ENCODE measurements at regions not wholly inside any gene's neighbourhood (a gene's known extent, or its start where the extent isn't known, plus 50 kb on each side); places are given as distances from the start of the nearest gene placed in this dataset.
"Not testable (repeated sequence)": the region's sequence is repeated elsewhere in the genome, so short reads cannot be mapped to it uniquely, and the experiment has no call there.

DNA sequence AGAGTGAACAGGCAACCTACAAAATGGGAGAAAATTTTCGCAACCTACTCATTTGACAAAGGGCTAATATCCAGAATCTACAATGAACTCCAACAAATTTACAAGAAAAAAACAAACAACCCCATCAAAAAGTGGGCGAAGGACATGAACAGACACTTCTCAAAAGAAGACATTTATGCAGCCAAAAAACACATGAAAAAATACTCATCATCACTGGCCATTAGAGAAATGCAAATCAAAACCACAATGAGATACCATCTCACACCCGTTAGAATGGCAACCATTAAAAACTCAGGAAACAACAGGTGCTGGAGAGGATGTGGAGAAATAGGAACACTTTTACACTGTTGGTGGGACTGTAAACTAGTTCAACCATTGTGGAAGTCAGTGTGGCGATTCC is 117.0 kb upstream of the CTAGE1 start:
- in situ Hi-C loops (cut with HindIII; ENCODE audit: low pct_unique_long_range_greater_than_20kb, low sequenced_read_pairs); DNase-seq (ENCODE audit: low read depth): not testable (repeated sequence)

DNA sequence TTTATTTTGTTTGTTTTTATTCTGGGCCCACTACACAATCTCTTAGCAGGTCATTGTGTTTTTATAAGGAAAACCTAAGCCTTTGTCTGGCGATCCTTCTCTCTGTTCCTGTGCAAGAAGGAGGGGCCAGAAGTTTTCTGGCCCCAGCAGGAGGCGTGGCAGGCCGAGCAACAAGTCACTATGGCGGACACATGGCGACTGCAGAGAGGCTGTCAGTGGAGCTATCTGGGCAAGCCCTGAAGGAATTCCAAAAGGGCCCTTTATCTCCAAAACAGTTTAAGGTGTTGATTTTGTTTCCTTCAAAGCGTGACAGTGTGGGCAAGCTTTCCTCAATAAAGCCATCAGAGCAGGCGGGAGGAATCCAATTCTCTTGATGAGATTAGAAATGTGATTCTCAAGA is 118.8 kb upstream of the CTAGE1 start:
- in situ Hi-C loops (cut with HindIII; ENCODE audit: low pct_unique_long_range_greater_than_20kb, low sequenced_read_pairs) = no loop called here
- no peak for DNase-seq (ENCODE audit: low read depth)

DNA sequence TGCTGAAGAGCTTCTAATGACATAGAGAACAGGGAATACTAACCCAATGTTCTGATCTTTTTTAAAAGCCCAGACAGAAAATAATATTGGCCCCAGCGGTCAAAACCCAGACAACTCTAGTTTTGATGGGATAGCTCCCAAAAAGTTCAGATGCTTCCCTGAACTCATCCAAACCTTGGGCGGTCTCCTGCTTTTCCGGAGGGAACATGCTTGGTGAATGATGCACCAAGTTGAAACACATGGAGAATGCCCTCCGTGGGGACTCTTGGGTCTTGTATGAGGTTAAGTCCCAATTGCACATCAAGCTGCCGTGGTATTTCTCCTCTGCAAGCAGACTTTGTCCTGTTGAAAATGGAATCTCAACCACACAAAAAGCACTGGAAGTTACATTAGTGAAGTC is 120.7 kb upstream of the CTAGE1 start:
- in situ Hi-C loops (cut with HindIII; ENCODE audit: low pct_unique_long_range_greater_than_20kb, low sequenced_read_pairs) = no loop called here
- no peak for DNase-seq (ENCODE audit: low read depth)

DNA sequence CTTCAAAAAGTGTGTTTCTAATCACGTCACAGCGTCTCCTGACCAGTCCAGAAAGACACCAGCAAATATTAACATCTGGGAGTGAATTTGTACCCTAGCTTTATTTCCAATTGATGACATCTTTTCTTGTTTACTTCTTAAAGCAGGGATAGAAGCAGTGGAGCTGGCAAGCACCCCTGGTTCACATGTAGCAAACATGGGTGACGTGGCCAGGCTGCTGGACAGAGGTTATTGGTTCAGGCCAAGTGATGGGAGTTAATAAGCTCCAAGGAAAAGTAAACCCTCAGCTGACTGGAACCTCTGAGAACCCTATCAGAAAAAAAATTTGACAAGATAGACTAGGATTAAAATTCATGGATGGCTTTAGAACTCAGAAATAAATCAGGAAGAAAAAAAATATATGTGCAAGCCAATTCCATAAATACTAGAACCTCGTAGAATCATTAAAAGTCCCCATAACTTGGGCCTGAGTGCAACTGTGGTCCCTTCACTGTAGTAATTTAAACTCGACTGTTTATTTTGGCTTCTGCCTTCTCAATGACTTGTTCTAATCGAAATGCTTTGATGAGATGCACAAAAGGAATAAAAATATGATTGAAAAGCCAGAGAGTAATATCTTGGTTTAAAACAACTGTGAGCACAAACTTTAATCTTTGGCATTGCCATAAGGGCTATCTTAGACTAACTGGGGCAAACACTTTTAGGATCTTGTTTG is 121.5 kb upstream of the CTAGE1 start:
- in situ Hi-C loops (cut with HindIII; ENCODE audit: low pct_unique_long_range_greater_than_20kb, low sequenced_read_pairs) = no loop called here
- no peak for DNase-seq (ENCODE audit: low read depth)

DNA sequence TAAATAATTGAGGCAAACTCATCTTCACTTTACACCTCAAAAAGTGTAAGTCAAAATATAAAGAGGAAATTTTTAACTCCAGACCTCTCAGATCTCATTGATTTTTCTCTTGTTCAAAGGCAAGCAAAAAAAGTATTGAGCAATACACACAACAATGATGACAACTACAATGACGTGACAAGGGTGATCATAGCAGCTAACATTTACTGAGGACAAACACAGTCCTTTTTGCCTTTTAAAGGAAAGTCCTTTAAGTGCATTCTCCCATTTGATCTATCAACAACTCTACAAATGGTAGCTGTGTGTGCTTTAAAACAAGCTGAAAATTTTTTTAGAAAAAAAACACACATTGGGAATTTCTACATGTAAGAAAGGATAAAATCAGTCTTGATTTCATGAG is 123.5 kb upstream of the CTAGE1 start:
- in situ Hi-C loops (cut with HindIII; ENCODE audit: low pct_unique_long_range_greater_than_20kb, low sequenced_read_pairs) = no loop called here
- DNase-seq (ENCODE audit: low read depth) = no peak

DNA sequence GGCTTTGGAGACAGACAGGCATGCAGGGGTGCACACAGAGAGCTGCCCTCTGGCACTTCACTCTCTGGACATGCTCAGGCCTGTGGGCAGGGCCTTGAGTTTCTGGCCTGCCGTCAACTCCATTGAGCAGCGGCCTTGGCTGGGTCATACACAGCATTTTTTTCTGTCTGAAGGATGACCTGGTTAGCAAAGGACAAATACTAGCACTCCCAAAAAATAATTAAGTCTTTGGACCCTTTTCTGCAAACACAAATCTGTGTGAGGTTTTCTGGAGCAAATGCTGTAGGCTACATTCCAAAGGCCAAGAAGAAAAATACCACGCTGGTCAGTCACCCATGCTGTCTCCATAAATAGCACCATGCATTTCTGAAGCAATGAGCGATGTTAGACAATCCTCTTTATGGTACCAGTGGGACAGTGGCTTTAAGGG is 124.7 kb upstream of the CTAGE1 start:
- DNase-seq (ENCODE audit: low read depth) = no peak
- in situ Hi-C loops (cut with HindIII; ENCODE audit: low pct_unique_long_range_greater_than_20kb, low sequenced_read_pairs) = no loop called here

DNA sequence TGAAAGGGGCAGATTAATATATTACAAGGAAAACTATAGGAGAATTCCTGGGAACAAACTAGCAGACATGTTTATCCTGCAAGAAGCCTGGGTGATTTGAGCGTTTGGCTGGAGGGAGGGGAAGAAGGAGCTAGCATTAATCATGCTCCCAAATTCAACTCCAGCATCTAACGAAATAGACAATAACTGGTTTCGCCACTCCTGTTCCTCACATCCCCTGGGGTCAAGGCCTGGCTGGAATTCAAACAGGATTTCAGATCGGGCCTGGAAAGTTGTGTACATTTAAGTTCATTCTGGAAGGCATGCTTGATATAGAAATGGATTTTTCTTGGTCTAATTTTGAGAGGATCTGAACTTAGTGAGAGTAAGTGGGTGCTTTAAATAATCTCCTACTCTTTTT is 126.1 kb upstream of the CTAGE1 start:
- DNase-seq (ENCODE audit: low read depth) = no peak
- in situ Hi-C loops (cut with HindIII; ENCODE audit: low pct_unique_long_range_greater_than_20kb, low sequenced_read_pairs) = no loop called here

DNA sequence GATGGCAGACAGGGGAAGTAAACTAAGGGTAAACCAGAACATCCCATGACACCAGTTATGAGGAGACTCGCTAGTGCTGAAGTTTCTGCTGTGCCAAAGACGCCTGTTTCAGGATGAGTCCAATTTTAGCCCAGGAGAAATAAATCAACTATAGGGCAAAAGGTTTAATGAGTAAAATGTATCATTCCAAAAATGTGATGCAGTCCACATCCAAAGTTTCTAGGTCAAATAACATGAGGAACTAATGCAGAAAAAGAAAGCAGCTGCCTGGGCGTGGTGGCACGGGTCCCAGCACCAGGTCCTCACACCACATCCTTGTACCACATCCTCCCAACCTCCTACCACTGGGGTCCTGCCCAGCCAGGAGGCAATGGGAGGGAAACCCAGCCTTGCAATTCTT is 126.9 kb upstream of the CTAGE1 start:
- in situ Hi-C loops (cut with HindIII; ENCODE audit: low pct_unique_long_range_greater_than_20kb, low sequenced_read_pairs) = no loop called here

DNA sequence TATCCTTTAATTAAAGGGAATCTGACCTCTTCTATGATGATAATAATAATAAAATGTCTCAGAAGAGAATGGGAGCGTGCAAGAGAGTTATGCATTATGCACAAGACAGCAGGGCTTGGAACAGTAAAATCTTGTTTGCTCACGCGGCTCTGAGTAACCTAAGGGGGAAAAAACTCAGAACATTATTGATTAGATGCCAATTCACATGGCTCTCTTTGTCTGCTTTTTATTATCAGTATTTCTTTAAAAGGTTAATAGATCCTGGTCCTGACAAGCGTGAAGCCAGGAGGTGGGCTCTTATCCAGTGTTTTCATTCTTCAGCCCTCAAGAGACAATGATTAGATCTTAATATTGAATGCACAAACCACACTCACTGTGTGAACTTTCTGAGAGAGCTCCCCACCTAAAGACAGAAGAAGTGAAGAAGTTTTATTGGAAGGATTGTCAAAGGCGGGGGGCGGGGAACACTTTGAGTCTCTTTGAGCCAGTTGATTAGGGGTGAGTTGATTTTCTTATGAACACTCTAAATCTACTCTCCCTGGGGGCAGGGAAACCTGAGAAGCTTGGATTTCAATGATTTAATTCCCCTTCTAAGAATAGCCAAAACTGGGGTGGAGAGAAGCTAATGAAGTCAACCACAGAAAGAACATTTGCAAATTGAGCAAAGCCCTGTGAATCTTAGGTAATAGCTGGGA is 127.5 kb upstream of the CTAGE1 start:
- no peak for DNase-seq (ENCODE audit: low read depth)
- in situ Hi-C loops (cut with HindIII; ENCODE audit: low pct_unique_long_range_greater_than_20kb, low sequenced_read_pairs) = no loop called here

More for the DNA sequence above, 126.9 kb upstream of the CTAGE1 start:
- DNase-seq (ENCODE audit: low read depth) = no peak

DNA sequence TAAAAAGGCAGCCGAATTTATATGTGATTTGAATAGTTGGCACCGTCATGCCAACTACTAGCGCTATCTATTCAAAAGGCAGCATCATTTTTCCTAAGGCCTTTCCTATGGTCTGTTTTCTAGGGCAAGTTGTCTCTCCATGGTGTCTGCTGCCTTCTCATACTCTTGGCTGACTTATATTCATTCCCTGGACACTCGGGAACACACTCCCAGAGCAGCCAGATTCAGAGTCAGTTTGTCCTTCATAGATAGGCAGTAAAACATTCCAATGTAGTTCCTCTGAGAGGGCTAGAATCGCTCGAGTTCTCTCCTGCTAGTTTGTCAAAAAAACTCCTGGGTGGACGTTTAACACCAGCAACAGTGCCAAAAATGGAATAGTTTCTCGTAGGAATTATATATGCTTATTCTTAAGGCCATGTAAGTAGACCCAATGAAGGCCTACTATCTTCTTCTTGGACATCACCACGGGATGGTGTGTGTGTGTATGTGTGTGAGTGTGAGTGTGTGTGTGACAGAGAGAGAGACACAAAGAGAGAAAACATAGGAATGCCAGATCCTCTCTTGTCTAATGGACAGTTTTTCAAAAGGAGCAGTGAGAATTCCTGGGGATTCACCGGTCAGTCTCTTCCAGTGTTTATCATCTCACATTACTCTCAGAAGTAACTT is 129.3 kb upstream of the CTAGE1 start:
- no peak for DNase-seq (ENCODE audit: low read depth)
- in situ Hi-C loops (cut with HindIII; ENCODE audit: low pct_unique_long_range_greater_than_20kb, low sequenced_read_pairs) = no loop called here

DNA sequence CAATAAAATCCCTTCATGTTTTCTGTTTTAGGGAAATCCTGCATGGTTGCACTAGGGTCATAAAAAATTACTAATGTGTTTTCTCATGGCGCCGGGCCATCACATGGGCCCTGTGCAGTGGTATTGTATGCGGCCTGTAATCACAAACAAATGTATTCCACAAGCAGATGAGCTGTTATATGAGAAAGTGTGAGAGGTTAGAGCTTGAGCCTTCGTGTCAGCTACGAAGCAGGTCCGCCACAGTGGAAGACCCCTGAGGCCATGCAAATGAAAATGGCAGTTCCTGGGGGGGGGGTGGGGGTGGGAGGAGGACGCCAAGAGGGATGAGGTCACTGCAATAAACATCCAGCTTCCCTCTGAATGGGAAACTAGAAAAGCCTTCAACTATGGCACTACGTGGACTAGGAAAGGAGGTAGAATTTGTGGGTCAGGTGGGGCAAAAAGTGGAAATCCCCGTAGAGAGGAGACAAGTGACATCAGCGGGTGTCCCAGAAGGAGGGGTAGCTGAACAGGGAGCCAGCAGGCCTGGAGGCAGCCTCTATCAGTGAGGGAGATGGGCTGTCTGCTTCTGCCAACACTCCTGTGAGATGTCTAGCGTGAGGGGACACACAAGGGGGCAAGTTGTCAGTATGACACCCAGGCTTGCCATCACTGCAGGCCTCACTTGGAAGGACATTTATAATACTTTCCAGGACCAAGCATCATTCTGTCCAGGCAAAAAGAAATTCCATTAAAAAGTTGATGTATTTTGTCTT is 130.3 kb upstream of the CTAGE1 start:
- in situ Hi-C loops (cut with HindIII; ENCODE audit: low pct_unique_long_range_greater_than_20kb, low sequenced_read_pairs) = no loop called here
- DNase-seq (ENCODE audit: low read depth) = no peak

DNA sequence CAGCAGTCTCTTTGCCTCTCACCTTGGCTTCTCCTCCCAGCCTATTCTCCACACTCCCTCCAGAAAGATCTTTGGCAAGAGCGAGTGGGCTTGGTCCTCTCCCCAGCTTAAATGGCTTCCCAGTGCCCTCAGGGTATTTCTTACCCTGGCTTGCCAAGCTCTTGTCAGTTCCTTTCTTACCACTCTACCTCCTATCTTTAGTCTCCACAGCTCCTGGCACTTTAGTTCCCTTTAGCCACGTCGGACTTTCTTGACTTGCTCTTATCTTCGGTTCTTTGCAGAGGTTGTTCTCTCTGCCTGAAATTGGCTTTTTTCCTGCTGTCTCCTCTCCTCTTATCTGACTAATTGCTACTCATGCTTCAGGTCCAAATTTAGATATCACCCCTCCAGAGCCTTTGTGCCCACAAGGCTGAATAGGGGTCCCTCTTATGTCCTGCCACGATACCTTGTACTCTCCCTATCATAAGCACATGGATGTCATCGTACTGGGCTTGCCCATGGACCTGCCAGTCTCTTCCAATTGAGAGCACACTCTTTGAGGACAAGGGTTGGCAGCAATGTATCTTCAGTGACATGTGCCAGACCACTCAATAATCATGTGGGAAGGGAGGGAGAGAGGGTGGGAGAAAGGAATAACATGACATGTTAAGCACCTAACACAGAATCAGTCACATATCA is 131.7 kb upstream of the CTAGE1 start:
- in situ Hi-C loops (cut with HindIII; ENCODE audit: low pct_unique_long_range_greater_than_20kb, low sequenced_read_pairs) = no loop called here
- no peak for DNase-seq (ENCODE audit: low read depth)

DNA sequence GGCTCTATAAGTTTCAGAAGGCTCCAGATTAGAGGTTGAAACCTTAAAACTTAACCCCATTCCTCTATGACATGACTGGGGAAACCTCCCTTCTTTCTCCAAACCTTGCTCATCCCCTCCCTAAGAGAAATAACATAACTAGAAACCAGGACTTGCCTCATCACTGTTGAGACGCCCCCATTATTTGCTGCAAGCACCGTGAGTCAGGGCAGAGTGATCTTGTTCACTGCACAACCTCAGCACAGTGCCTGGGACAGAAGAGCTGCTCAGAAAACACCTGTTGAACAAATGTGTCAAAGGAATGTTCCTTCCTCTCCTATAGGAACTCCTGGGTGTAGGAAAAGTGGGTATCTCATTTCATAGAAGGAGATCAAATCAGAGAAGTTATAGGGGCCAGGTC is 132.7 kb upstream of the CTAGE1 start:
- no peak for DNase-seq (ENCODE audit: low read depth)
- in situ Hi-C loops (cut with HindIII; ENCODE audit: low pct_unique_long_range_greater_than_20kb, low sequenced_read_pairs) = no loop called here

DNA sequence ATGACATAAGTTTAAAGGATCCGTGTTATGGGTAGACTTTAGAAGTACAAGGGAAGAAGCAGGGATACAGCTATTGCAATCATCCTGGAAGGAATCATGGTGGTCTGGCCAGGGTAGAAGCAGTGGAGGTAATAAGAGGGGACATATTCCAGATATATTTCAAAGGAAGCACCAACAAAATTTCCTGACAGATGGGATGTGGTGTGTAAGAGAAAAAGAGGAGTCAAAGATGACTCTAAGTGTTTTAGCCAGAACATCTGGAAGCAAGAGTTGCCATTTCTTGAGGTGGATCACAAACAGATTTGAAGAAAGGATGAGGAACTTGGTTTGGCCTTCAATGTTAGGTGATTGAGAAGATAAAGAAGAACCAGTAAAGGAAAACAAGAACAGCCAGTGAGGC is 133.1 kb upstream of the CTAGE1 start:
- in situ Hi-C loops (cut with HindIII; ENCODE audit: low pct_unique_long_range_greater_than_20kb, low sequenced_read_pairs) = no loop called here
- DNase-seq (ENCODE audit: low read depth) = no peak

DNA sequence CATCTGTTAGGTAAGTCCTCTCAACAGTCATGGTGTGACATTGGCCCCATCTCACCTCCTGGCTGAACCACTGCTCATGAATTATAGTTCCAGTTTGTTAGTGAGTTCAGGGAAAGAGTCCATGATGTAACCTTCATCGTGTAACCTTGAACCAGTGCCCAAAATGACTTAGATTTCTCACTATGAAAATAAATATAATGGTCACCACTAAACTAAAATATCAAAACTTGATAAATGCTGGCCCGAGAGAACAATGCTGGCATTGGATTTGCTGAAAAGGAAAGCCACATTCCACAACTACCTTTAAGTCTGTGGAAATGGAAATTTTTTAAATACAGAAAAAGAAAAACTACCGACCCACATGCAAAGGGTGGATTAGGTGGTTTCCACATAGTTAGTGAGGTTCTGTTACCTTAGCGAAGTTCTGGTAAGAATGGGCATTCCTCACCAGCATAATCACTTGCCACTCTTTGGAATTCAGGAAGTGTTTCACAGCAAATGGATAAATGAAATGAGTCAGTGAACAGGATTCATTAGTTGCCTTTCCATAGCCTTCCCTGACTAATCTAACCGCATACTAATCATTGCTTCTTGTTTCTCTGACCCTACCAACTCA is 133.9 kb upstream of the CTAGE1 start:
- DNase-seq (ENCODE audit: low read depth) = peak; percentile 93
- in situ Hi-C loops (cut with HindIII; ENCODE audit: low pct_unique_long_range_greater_than_20kb, low sequenced_read_pairs) = no loop called here

DNA sequence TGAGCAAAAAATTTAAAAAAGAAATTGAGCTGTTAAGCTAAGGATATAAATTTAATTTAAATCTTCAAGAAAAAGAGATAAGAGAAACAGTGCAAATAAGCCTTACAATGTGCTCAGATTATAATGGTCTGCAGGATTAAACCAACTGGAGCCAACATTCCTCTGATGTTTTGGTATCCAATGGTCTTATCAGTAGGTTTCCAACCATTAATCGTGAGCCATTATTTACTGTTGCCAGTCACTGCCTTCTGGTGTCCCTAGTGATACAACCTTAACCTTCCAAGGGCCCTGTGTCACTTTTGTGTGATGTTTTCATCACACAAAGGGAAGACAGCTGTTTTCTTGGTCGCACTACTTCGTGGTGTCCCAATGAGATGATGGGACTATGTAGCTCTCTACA is 134.5 kb upstream of the CTAGE1 start:
- DNase-seq (ENCODE audit: low read depth) = peak; percentile 74
- in situ Hi-C loops (cut with HindIII; ENCODE audit: low pct_unique_long_range_greater_than_20kb, low sequenced_read_pairs) = no loop called here

DNA sequence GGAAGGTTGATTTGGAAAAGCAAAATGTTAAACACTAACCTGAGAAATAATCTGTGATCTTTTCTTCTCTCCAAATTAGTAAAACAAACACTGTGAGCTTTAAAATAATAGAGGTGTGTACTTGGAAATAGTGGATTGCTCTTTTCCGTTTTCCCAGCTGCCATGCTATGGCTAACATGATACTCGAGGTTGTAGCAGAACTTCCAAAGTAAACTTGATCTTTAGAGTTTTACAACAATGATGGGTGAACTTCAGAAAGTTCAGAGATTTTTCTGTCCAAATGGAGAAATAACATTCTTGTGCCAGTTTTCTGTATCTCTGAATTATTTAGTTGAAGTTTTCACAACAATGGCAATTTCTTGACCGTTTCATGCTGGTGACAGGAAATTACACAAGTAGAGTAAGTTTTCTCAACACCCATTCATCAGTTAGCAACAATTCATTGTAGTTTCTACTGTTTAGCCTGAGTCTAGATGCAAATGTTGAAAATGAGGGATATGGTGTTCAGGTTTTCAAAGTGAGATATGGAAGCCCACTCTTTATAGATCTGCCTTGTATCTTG is 135.3 kb upstream of the CTAGE1 start:
- DNase-seq (ENCODE audit: low read depth) = no peak
- in situ Hi-C loops (cut with HindIII; ENCODE audit: low pct_unique_long_range_greater_than_20kb, low sequenced_read_pairs) = no loop called here

Data from Caki2 (cell line).